Kidney (tissue), 13 donors: ENCODE measurements at regions not wholly inside any gene's neighbourhood (a gene's known extent, or its start where the extent isn't known, plus 50 kb on each side); places are given as distances from the start of the nearest gene placed in this dataset.

Experiments used
- DNase-seq, 5 donors: peaks; one replicate each; pipeline ENCODE4 v3.0.0-alpha.2; 2013 to 2020
- FAIRE-seq: peaks from 2 replicates; lab custom pipeline; 2012; peaks lifted over from hg19 to GRCh38; lab: Jason Lieb, UNC
- H3K27ac ChIP-seq, 2 donors: one replicate each; pipeline ENCODE4 v1.7.0; 2013; ENCODE audit warnings: low read depth in 2 of 2, low read length in 2 of 2, inconsistent platforms in 1 of 2
- H3K27me3 ChIP-seq: one replicate; pipeline ENCODE4 v1.7.1; 2013; ENCODE audit warnings: low read length, inconsistent platforms; ENCODE audit not compliant: control insufficient read depth, insufficient read depth
- H3K36me3 ChIP-seq, 3 donors: one replicate each; pipeline versions ENCODE4 v1.7.0 to v1.7.1; 2013; ENCODE audit warnings: low read length in 3 of 3, control low read depth in 1 of 3, inconsistent platforms in 1 of 3; ENCODE audit not compliant: insufficient read depth in 3 of 3, control insufficient read depth in 2 of 3
- H3K4me1 ChIP-seq, 3 donors: one replicate each; pipeline versions ENCODE4 v1.7.0 to v1.7.1; 2013; ENCODE audit warnings: low read length in 3 of 3, inconsistent platforms in 1 of 3, low read depth in 1 of 3; ENCODE audit not compliant: control insufficient read depth in 2 of 3, insufficient read depth in 2 of 3
- H3K4me3 ChIP-seq, 3 donors: one replicate each; pipeline versions ENCODE4 v1.7.0 to v1.8.1; 2013; ENCODE audit warnings: low read length in 3 of 3, control low read depth in 1 of 3, inconsistent platforms in 1 of 3
- H3K9ac ChIP-seq, 3 donors: one replicate each; pipeline versions ENCODE4 v1.7.0 to v1.7.1; 2013; ENCODE audit warnings: low read length in 3 of 3, control low read depth in 1 of 3, inconsistent platforms in 1 of 3
- H3K9me3 ChIP-seq, 3 donors: one replicate each; pipeline versions ENCODE4 v1.7.0 to v1.7.1; 2013; ENCODE audit warnings: low read length in 3 of 3, control low read depth in 1 of 3, inconsistent platforms in 1 of 3; ENCODE audit not compliant: control insufficient read depth in 2 of 3, insufficient read depth in 1 of 3
- intact Hi-C: fragments of 100-400 bp; cut with DNase I; formaldehyde crosslinking; loops from one replicate; pipeline ENCODE4 v1.11.1; 2022
- TF ChIP-seq, protein P1 (sequence below): IDR thresholded peaks from 3 replicates; pipeline ENCODE4 v1.5.1; 2012; ENCODE audit warnings: mild to moderate bottlenecking, moderate library complexity, borderline replicate concordance; ENCODE audit not compliant: insufficient read depth; ENCODE audit errors: extremely low read depth
- donor health status: control.
- donor health status: control.
- donor health status: control.
- donor health status: control.
- donor health status: control.
- donor health status: DM: yes; HTN: yes; CAD: no.
- donor health status: Normal renal cell carcinoma (clear cell type).

DNA sequence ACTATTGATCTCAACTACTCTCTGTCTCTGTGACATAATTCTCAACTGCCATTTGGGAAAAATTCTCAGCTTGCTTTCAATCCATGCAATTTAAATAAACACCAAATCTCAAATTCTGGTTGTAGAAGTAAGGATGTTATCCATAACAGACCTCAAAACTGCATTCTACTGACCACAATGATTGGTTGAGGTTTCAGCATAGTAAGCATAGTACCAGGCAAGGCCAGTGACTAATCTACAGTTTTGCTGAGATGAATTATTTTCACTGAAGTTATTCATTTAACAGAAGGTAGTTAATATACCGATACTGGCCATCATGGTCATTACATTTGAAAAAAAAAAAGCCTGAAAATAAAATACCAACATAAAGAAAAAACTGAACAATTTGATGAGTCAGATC, 488.0 kb upstream of the CDH18 start:
- no peak for FAIRE-seq
- intact Hi-C loops = no loop called here
- Histone ChIP-seq H3K36me3 (no peaks in the 10 kb centered on the region), H3K9me3 (peaks cover 0 to 5% (median 0%) of the 10 kb centered on the region in 3 donors), H3K4me1 (no peaks in the 10 kb centered on the region), H3K9ac (no peak overlapping the region), H3K27ac (no peak overlapping the region), H3K4me3 (no peak overlapping the region), H3K27me3 (no peaks in the 10 kb centered on the region)
- no peak for DNase-seq
- TF ChIP-seq, protein P1, sequence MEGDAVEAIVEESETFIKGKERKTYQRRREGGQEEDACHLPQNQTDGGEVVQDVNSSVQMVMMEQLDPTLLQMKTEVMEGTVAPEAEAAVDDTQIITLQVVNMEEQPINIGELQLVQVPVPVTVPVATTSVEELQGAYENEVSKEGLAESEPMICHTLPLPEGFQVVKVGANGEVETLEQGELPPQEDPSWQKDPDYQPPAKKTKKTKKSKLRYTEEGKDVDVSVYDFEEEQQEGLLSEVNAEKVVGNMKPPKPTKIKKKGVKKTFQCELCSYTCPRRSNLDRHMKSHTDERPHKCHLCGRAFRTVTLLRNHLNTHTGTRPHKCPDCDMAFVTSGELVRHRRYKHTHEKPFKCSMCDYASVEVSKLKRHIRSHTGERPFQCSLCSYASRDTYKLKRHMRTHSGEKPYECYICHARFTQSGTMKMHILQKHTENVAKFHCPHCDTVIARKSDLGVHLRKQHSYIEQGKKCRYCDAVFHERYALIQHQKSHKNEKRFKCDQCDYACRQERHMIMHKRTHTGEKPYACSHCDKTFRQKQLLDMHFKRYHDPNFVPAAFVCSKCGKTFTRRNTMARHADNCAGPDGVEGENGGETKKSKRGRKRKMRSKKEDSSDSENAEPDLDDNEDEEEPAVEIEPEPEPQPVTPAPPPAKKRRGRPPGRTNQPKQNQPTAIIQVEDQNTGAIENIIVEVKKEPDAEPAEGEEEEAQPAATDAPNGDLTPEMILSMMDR = no peak

DNA sequence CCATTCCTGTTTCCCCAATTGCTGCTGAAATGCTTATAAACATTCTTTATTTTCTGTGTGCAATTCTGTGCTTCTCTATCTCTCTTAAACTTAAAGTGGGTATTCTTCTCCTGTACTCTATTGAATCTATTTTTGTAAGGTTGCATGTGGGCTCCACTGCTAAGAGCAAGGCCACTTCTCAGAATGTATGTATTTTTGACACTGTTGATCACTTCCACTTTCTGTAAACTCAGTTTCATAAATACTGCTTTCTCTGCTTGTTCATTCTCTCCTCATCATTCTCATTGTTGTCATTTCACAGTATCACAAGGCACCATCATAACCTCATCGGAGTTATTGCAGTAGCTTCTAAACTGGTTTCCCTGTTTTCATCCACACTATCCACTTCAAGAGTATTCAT, 483.0 kb upstream of the CDH18 start:
- H3K27ac ChIP-seq = no peak overlapping the region
- H3K9me3 ChIP-seq = no peaks in the 10 kb centered on the region
- TF ChIP-seq, protein P1 = no peak
- no peak overlapping the region for H3K4me3 ChIP-seq
- no peak for FAIRE-seq
- no peak overlapping the region for H3K9ac ChIP-seq
- no peaks in the 10 kb centered on the region for H3K36me3 ChIP-seq
- no peaks in the 10 kb centered on the region for H3K27me3 ChIP-seq
- no peaks in the 10 kb centered on the region for H3K4me1 ChIP-seq
- intact Hi-C loops = no loop called here
- DNase-seq = no peak

DNA sequence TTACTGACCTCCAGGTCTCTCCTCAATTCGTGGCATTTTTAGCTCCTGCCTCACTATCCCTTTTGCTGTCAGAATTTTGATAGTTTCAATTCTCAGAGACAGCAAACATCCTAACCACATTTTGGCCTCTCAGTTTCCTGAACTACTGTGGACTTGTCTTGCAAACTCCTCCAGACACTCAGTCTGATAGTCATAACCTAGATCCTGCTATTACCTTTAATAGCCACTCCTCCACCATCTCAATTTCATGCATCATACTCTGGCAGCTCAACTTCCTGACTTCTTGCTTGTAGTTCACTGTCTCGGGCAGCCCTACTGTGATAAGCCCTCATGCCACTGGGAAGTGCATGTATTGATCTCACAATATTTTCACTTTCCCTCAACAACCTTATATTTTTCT, 481.8 kb upstream of the CDH18 start:
- DNase-seq = no peak
- TF ChIP-seq, protein P1 = no peak
- no peak overlapping the region for H3K27ac ChIP-seq
- intact Hi-C loops = no loop called here
- H3K27me3 ChIP-seq = no peaks in the 10 kb centered on the region
- H3K36me3 ChIP-seq = no peaks in the 10 kb centered on the region
- H3K9ac ChIP-seq = no peak overlapping the region
- H3K4me3 ChIP-seq = no peak overlapping the region
- H3K9me3 ChIP-seq = no peaks in the 10 kb centered on the region
- no peak for FAIRE-seq
- no peaks in the 10 kb centered on the region for H3K4me1 ChIP-seq

DNA sequence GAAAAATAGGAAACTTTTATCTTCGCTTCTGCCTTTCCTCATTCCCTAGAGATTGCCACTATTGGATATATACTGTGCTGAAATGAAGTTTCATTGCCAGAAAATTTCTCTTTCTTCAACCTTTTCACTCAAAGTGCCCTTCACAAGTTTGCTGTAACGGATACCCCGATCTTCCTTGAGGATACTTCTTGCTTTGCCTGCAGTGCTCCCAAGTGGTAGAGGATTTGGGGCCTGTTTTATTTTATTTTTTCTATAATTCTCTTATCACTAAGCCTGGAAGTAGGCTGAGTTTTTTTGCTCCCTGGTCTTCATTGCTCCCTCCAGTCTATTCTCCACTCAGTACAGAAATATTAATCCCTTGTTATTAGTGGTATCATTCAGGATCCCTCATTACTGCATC, 481.4 kb upstream of the CDH18 start:
- no peaks in the 10 kb centered on the region for H3K27me3 ChIP-seq
- no peak overlapping the region for H3K27ac ChIP-seq
- H3K4me1 ChIP-seq = no peaks in the 10 kb centered on the region
- no peak overlapping the region for H3K4me3 ChIP-seq
- DNase-seq = no peak
- H3K9ac ChIP-seq = no peak overlapping the region
- intact Hi-C loops = no loop called here
- H3K36me3 ChIP-seq = no peaks in the 10 kb centered on the region
- FAIRE-seq = no peak
- H3K9me3 ChIP-seq = no peaks in the 10 kb centered on the region
- TF ChIP-seq, protein P1 = no peak
